Liver (tissue), 3 donors: ENCODE measurements at regions not wholly inside any gene's neighbourhood (a gene's known extent, or its start where the extent isn't known, plus 50 kb on each side); places are given as distances from the start of the nearest gene placed in this dataset.

Experiments
- ATF3 ChIP-seq: IDR thresholded peaks from 2 replicates; pipeline ENCODE4 v1.6.1; 2016; ENCODE audit warnings: antibody characterized with exemption
- YY1 ChIP-seq: IDR thresholded peaks from 2 replicates; pipeline ENCODE4 v1.6.1; 2016; ENCODE audit warnings: antibody characterized with exemption, mild to moderate bottlenecking
- TF ChIP-seq, protein P1 (sequence below): fragments of 150-350 bp; IDR thresholded peaks from 2 replicates; pipeline ENCODE4 v1.5.1; 2017; ENCODE audit warnings: improper control_type of control experiment, low read depth, low read length; ENCODE audit not compliant: missing input control
- TF ChIP-seq, protein P2 (sequence below): IDR thresholded peaks from 2 replicates; pipeline ENCODE4 v1.6.1; 2016; ENCODE audit warnings: antibody characterized with exemption, mild to moderate bottlenecking
- donor health status: healthy.
- donor health status: healthy.

- TF ChIP-seq, protein P1, sequence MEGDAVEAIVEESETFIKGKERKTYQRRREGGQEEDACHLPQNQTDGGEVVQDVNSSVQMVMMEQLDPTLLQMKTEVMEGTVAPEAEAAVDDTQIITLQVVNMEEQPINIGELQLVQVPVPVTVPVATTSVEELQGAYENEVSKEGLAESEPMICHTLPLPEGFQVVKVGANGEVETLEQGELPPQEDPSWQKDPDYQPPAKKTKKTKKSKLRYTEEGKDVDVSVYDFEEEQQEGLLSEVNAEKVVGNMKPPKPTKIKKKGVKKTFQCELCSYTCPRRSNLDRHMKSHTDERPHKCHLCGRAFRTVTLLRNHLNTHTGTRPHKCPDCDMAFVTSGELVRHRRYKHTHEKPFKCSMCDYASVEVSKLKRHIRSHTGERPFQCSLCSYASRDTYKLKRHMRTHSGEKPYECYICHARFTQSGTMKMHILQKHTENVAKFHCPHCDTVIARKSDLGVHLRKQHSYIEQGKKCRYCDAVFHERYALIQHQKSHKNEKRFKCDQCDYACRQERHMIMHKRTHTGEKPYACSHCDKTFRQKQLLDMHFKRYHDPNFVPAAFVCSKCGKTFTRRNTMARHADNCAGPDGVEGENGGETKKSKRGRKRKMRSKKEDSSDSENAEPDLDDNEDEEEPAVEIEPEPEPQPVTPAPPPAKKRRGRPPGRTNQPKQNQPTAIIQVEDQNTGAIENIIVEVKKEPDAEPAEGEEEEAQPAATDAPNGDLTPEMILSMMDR, result no peak
- TF ChIP-seq YY1 (no peak), ATF3 (no peak)
- TF ChIP-seq, protein P2, sequence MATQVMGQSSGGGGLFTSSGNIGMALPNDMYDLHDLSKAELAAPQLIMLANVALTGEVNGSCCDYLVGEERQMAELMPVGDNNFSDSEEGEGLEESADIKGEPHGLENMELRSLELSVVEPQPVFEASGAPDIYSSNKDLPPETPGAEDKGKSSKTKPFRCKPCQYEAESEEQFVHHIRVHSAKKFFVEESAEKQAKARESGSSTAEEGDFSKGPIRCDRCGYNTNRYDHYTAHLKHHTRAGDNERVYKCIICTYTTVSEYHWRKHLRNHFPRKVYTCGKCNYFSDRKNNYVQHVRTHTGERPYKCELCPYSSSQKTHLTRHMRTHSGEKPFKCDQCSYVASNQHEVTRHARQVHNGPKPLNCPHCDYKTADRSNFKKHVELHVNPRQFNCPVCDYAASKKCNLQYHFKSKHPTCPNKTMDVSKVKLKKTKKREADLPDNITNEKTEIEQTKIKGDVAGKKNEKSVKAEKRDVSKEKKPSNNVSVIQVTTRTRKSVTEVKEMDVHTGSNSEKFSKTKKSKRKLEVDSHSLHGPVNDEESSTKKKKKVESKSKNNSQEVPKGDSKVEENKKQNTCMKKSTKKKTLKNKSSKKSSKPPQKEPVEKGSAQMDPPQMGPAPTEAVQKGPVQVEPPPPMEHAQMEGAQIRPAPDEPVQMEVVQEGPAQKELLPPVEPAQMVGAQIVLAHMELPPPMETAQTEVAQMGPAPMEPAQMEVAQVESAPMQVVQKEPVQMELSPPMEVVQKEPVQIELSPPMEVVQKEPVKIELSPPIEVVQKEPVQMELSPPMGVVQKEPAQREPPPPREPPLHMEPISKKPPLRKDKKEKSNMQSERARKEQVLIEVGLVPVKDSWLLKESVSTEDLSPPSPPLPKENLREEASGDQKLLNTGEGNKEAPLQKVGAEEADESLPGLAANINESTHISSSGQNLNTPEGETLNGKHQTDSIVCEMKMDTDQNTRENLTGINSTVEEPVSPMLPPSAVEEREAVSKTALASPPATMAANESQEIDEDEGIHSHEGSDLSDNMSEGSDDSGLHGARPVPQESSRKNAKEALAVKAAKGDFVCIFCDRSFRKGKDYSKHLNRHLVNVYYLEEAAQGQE, result no peak
Observed at GRCh38 chr6:14849185-14849584, 396.7 kb upstream of the JARID2 start.
